Sigmoid colon (tissue), 6 donors: ENCODE measurements at regions not wholly inside any gene's neighbourhood (a gene's known extent, or its start where the extent isn't known, plus 50 kb on each side); places are given as distances from the start of the nearest gene placed in this dataset.
"Not testable (repeated sequence)": the region's sequence is repeated elsewhere in the genome, so short reads cannot be mapped to it uniquely, and the experiment has no call there.

ENCODE experiments used
- DNase-seq: peaks from one replicate; pipeline ENCODE4 v3.0.0-alpha.2; 2019
- H3K27ac ChIP-seq, 4 donors: fragments of 200-600 bp; sonication (generic); one replicate each; pipeline ENCODE4 v1.5.1; 2016 to 2019; ENCODE audit warnings: mild to moderate bottlenecking in 1 of 4
- H3K27me3 ChIP-seq, 3 donors: fragments of 200-600 bp; sonication (generic); one replicate each; pipeline ENCODE4 v1.5.1; 2019; ENCODE audit warnings: mild to moderate bottlenecking in 1 of 3
- H3K36me3 ChIP-seq, 4 donors: fragments of 200-600 bp; sonication (generic); one replicate each; pipeline ENCODE4 v1.5.1; 2016 to 2019
- H3K4me1 ChIP-seq, 4 donors: fragments of 200-600 bp; sonication (generic); one replicate each; pipeline ENCODE4 v1.5.1; 2017 to 2019
- H3K4me3 ChIP-seq, 4 donors: fragments of 200-600 bp; sonication (generic); one replicate each; pipeline ENCODE4 v1.5.1; 2017 to 2019; ENCODE audit warnings: mild to moderate bottlenecking in 2 of 4, moderate library complexity in 1 of 4
- H3K9me3 ChIP-seq, 4 donors: fragments of 200-600 bp in 3 of 4; sonication (generic) in 3 of 4; one replicate each; pipeline versions ENCODE4 v1.5.1 to v1.6.1; 2013 to 2019
- EP300 ChIP-seq, 4 donors: sonication (generic); formaldehyde crosslinking; IDR thresholded peaks; one replicate each; pipeline ENCODE4 v1.6.1; 2017; ENCODE audit warnings: antibody characterized with exemption in 4 of 4
- POLR2A ChIP-seq, 2 donors: fragments of 450-650 bp; IDR thresholded peaks; one replicate each; pipeline ENCODE4 v1.6.1; 2016; ENCODE audit warnings: antibody characterized with exemption in 2 of 2, mild to moderate bottlenecking in 2 of 2, moderate library complexity in 2 of 2
- POLR2AphosphoS5 ChIP-seq, 4 donors: sonication (generic); formaldehyde crosslinking; IDR thresholded peaks; one replicate each; pipeline ENCODE4 v1.6.1; 2017; ENCODE audit warnings: antibody characterized with exemption in 4 of 4
- WGBS, 2 donors: extraction: QIAGEN DNeasy Blood & Tissue Kit; methylation state at CpG; one replicate each; pipeline ENCODE4 v1.1.7; 2013; 5-methylcytosine and 5-hydroxymethylcytosine counted together
- intact Hi-C: fragments of 100-400 bp; cut with DNase I; formaldehyde crosslinking; loops from one replicate; pipeline ENCODE4 v1.15.1; 2023
- TF ChIP-seq, protein P1 (sequence below), 4 experiments: fragments of 450-650 bp in 3 of 4; fragments of 200-600 bp in 1 of 4; IDR thresholded peaks; one replicate each; pipeline ENCODE4 v1.5.1; 2016 to 2019; ENCODE audit warnings: antibody characterized with exemption in 4 of 4, mild to moderate bottlenecking in 3 of 4, moderate library complexity in 2 of 4
- donor health status: healthy with polysubstance abuse.
- donor health status: healthy.

DNA sequence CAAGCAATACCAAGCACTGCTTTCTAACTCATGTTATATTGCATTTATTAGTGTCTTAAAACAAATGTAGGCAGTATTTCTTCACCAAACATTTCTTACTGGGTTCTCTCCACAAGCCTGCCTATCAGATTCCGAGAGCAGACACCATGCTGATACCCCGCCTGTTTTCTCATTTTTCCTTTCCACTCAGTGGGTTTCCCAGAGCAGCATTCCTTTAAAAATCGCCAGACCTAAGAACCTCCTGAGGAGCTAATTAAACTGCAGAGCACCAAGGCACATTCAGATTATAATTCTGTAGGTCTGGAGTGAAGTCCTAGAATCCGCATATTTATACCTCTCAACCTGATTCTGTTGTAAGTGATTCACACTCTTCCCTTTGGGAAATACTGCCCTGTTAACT is 405.6 kb downstream of the TNS1 start:
- Histone ChIP-seq H3K4me3 (no peak overlapping the region), H3K27me3 (no peaks in the 10 kb centered on the region), H3K9me3 (no peaks in the 10 kb centered on the region), H3K36me3 (no peaks in the 10 kb centered on the region), H3K4me1 (no peaks in the 10 kb centered on the region), H3K27ac (no peak overlapping the region)
- TF ChIP-seq, protein P1, sequence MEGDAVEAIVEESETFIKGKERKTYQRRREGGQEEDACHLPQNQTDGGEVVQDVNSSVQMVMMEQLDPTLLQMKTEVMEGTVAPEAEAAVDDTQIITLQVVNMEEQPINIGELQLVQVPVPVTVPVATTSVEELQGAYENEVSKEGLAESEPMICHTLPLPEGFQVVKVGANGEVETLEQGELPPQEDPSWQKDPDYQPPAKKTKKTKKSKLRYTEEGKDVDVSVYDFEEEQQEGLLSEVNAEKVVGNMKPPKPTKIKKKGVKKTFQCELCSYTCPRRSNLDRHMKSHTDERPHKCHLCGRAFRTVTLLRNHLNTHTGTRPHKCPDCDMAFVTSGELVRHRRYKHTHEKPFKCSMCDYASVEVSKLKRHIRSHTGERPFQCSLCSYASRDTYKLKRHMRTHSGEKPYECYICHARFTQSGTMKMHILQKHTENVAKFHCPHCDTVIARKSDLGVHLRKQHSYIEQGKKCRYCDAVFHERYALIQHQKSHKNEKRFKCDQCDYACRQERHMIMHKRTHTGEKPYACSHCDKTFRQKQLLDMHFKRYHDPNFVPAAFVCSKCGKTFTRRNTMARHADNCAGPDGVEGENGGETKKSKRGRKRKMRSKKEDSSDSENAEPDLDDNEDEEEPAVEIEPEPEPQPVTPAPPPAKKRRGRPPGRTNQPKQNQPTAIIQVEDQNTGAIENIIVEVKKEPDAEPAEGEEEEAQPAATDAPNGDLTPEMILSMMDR (IDR thresholded peaks at IDR 0.05), result no peak
- no peak for TF ChIP-seq POLR2AphosphoS5 (IDR thresholded peaks at IDR 0.05)
- 75 to 87% methylated on average over 4 of the region's 4 CpGs for WGBS, 2 donors
- DNase-seq, result no peak
- intact Hi-C loops, result no loop called here

DNA sequence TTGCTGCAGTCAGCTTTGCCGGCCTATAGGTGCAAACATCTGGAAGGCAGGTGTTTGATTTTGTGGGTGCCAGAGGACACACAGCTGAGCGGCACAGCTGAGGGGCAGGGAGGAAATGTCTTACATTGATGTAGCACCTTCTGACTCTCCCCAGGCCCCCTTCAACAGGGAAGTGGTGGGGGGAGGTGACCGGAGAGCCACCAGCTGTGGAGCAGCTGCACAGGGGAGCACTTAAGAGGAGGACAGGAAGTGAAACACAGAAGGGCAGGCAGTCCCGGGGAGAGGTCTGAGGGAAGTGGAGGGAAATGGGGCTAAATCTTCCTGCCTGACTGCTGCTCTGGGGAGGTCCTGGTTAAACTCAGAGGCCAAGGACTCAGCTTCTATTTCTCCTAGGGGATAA is 409.1 kb downstream of the TNS1 start:
- intact Hi-C loops, result no loop called here
- no peaks in the 10 kb centered on the region for H3K4me1 ChIP-seq
- H3K36me3 ChIP-seq, result no peaks in the 10 kb centered on the region
- no peaks in the 10 kb centered on the region for H3K9me3 ChIP-seq
- TF ChIP-seq, protein P1 (IDR thresholded peaks at IDR 0.05), result no peak
- TF ChIP-seq POLR2A (IDR thresholded peaks at IDR 0.05) (no peak), EP300 (IDR thresholded peaks at IDR 0.05) (no peak), POLR2AphosphoS5 (IDR thresholded peaks at IDR 0.05) (no peak)
- no peak overlapping the region for H3K27ac ChIP-seq
- H3K4me3 ChIP-seq, result no peak overlapping the region
- H3K27me3 ChIP-seq, result no peaks in the 10 kb centered on the region
- WGBS, 2 donors, result 32 to 40% methylated on average over 4 of the region's 4 CpGs
- no peak for DNase-seq

DNA sequence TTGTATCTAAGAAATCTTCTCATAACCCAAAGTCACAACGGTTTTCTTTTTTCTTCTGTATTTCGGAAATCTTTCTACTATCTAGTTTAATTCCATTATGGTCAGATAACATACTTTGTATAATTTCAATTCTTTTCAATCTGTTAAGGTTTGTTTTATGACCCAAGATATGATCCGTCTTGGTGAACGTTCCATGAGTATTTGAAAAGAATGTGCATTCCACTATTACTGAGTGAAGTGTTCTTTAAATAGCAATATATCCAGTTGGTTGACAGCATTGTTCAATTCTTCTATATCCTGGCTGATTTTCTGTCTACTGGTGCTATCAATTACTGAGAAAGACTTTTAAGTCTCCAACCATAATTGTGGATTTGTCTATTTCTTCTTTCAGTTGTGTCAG is 414.5 kb downstream of the TNS1 start:
- WGBS, 2 donors, result 75 to 81% methylated on average over 4 of the region's 4 CpGs
- no peaks in the 10 kb centered on the region for H3K27me3 ChIP-seq
- no peak overlapping the region for H3K4me3 ChIP-seq
- no peak overlapping the region for H3K27ac ChIP-seq
- intact Hi-C loops, result no loop called here
- H3K4me1 ChIP-seq, result peaks cover 0 to 12% (median 9%) of the 10 kb centered on the region in 4 donors
- DNase-seq, result no peak
- H3K9me3 ChIP-seq, result no peaks in the 10 kb centered on the region
- H3K36me3 ChIP-seq, result no peaks in the 10 kb centered on the region
- TF ChIP-seq EP300 (IDR thresholded peaks at IDR 0.05), result no peak
- TF ChIP-seq POLR2A (IDR thresholded peaks at IDR 0.05), result no peak
- TF ChIP-seq POLR2AphosphoS5 (IDR thresholded peaks at IDR 0.05), result no peak
- TF ChIP-seq, protein P1 (IDR thresholded peaks at IDR 0.05), result no peak

DNA sequence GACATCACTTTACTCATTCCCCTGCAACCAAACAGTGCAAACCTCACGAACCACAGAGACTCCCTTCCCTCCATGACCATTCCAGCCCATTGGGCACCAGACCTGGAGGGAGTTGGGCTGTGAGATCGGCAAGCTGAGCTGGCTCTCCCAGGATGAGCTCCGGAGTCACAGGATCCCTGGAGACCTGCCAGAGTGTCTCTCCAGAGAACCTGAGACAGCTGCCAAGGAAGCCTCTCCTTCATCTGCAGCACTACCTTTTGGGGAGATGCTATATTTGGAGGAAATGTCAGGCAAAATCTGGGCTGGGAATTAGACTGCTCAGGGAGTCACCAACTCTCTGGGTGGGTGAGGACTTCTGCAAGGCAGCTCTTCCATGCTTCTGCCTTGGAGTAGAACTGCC is 417.4 kb downstream of the TNS1 start:
- Histone ChIP-seq H3K27ac (peak overlapping the region in 1 of 4 donors; percentile 13), H3K36me3 (no peaks in the 10 kb centered on the region), H3K9me3 (no peaks in the 10 kb centered on the region), H3K4me1 (peaks cover 0 to 12% (median 9%) of the 10 kb centered on the region in 4 donors), H3K27me3 (no peaks in the 10 kb centered on the region), H3K4me3 (no peak overlapping the region)
- 67 to 78% methylated on average over 3 of the region's 3 CpGs for WGBS, 2 donors
- intact Hi-C loops, result no loop called here
- peak; percentile 84 for DNase-seq
- TF ChIP-seq EP300 (IDR thresholded peaks at IDR 0.05) (no peak), POLR2A (IDR thresholded peaks at IDR 0.05) (no peak), POLR2AphosphoS5 (IDR thresholded peaks at IDR 0.05) (no peak)
- TF ChIP-seq, protein P1 (IDR thresholded peaks at IDR 0.05), result no peak

DNA sequence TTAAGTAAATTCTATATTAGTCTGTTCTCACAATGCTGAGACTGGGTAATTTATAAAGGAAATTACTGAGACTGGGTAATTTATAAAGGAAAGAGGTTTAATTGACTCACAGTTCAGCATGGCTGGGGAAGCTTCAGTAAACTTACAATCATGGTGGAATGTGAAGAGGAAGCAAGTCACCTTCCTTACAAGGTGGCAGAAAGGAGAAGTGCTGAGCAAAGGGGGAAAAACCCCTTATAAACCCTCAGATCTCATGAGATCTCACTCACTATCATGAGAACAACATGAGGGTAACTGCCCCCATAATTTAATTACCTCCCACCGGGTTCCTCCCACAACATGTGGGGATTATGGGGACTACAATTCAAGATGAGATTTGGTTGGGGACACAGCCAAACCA is 422.4 kb downstream of the TNS1 start:
- H3K27me3 ChIP-seq, DNase-seq, H3K27ac ChIP-seq, H3K9me3 ChIP-seq, H3K4me1 ChIP-seq, H3K36me3 ChIP-seq, H3K4me3 ChIP-seq, intact Hi-C loops: not testable (repeated sequence)
- WGBS, 2 donors, result 81 to 82% methylated on average over 1 of the region's 1 CpG
